Endodermal cell (in vitro differentiated cells): ENCODE measurements at regions not wholly inside any gene's neighbourhood (a gene's known extent, or its start where the extent isn't known, plus 50 kb on each side); places are given as distances from the start of the nearest gene placed in this dataset.
A peak's percentile ranks its signal among the peaks of the same experiment; 100 is the strongest.

Source experiments
- DNase-seq: peaks from one replicate; pipeline ENCODE4 v3.0.0-alpha.2; 2017
- H3K27ac ChIP-seq: 2 replicates; pipeline ENCODE4 v1.5.1; 2013; ENCODE audit warnings: mild to moderate bottlenecking, low read depth, low read length, moderate library complexity
- H3K27me3 ChIP-seq: 2 replicates; pipeline ENCODE4 v1.6.1; 2013; ENCODE audit warnings: mild to moderate bottlenecking, low read length, moderate library complexity; ENCODE audit not compliant: insufficient read depth, control insufficient read depth, poor library complexity, severe bottlenecking
- H3K36me3 ChIP-seq: 2 replicates; pipeline ENCODE4 v1.7.0; 2013; ENCODE audit warnings: mild to moderate bottlenecking, low read length, moderate library complexity; ENCODE audit not compliant: control insufficient read depth, insufficient read depth
- H3K4me1 ChIP-seq: one replicate; pipeline ENCODE4 v1.7.0; 2013; ENCODE audit warnings: low read length; ENCODE audit not compliant: control insufficient read depth, insufficient read depth
- H3K4me3 ChIP-seq: 2 replicates; pipeline ENCODE4 v1.5.1; 2013; ENCODE audit warnings: mild to moderate bottlenecking, low read length, moderate library complexity
- H3K9ac ChIP-seq: 2 replicates; pipeline ENCODE4 v1.6.1; 2013; ENCODE audit warnings: mild to moderate bottlenecking, low read length, moderate library complexity; ENCODE audit not compliant: poor library complexity, severe bottlenecking; ENCODE audit errors: extremely low read depth
- H3K9me3 ChIP-seq: 2 replicates; pipeline ENCODE4 v1.6.1; 2013; ENCODE audit warnings: mild to moderate bottlenecking, low read length, moderate library complexity; ENCODE audit not compliant: control insufficient read depth
- H3K27ac Mint-ChIP-seq: 2 replicates; pipeline ENCODE4 v1.8.0; 2020; ENCODE audit warnings: mixed read lengths
- H3K27me3 Mint-ChIP-seq: 2 replicates; pipeline ENCODE4 v1.8.0; 2021; ENCODE audit warnings: mild to moderate bottlenecking, mixed read lengths; ENCODE audit not compliant: insufficient read depth
- H3K36me3 Mint-ChIP-seq: 2 replicates; pipeline ENCODE4 v1.8.0; 2020; ENCODE audit warnings: low read depth, mixed read lengths
- H3K4me1 Mint-ChIP-seq: 2 replicates; pipeline ENCODE4 v1.8.0; 2020; ENCODE audit warnings: mixed read lengths
- H3K4me3 Mint-ChIP-seq: 2 replicates; pipeline ENCODE4 v1.8.0; 2020; ENCODE audit warnings: mild to moderate bottlenecking, moderate library complexity, mixed read lengths
- H3K9me3 Mint-ChIP-seq: 2 replicates; pipeline ENCODE4 v1.8.0; 2020; ENCODE audit warnings: mild to moderate bottlenecking, mixed read lengths
- WGBS, 2 experiments: methylation state at CpG; one replicate each; pipeline versions ENCODE4 v1.1.5 to v1.1.7; 2013; ENCODE audit warnings: missing lambda C conversion rate in 2 of 2, mixed read lengths in 1 of 2; ENCODE audit not compliant: insufficient coverage in 1 of 2, insufficient read length in 1 of 2; 5-methylcytosine and 5-hydroxymethylcytosine counted together
- TF ChIP-seq, protein P1 (sequence below): fragments of 200-600 bp; sonication (generic); conservative IDR thresholded peaks from 2 replicates; pipeline ENCODE4 v1.5.0; 2021; ENCODE audit warnings: antibody characterized with exemption, mild to moderate bottlenecking

DNA sequence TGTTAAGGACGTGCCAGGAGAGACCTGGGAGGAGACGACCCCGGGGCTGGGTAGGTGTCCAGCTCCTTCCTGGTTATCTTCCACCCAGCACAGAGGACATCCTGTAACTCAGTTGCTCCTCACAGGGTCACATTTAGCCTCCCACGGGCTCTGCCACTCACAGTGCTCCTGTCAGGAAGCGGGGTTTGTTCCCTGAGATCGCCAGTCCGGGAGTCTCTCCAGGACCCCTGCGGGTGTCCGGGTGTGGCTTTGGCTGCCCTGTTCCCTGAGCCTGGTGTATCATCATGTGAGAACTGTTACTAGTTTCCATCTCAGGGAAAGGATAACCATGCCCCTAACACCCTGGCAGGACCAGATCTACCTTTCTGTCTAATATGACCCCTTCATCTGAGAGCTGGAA lies 158.2 kb upstream of the RUNX1 start:
- Mint-ChIP-seq H3K27me3 (no peaks in the 10 kb centered on the region), H3K4me1 (peaks cover 15% of the 10 kb centered on the region), H3K4me3 (no peak overlapping the region), H3K9me3 (no peaks in the 10 kb centered on the region), H3K36me3 (no peaks in the 10 kb centered on the region), H3K27ac (no peak overlapping the region)
- TF ChIP-seq, protein P1, sequence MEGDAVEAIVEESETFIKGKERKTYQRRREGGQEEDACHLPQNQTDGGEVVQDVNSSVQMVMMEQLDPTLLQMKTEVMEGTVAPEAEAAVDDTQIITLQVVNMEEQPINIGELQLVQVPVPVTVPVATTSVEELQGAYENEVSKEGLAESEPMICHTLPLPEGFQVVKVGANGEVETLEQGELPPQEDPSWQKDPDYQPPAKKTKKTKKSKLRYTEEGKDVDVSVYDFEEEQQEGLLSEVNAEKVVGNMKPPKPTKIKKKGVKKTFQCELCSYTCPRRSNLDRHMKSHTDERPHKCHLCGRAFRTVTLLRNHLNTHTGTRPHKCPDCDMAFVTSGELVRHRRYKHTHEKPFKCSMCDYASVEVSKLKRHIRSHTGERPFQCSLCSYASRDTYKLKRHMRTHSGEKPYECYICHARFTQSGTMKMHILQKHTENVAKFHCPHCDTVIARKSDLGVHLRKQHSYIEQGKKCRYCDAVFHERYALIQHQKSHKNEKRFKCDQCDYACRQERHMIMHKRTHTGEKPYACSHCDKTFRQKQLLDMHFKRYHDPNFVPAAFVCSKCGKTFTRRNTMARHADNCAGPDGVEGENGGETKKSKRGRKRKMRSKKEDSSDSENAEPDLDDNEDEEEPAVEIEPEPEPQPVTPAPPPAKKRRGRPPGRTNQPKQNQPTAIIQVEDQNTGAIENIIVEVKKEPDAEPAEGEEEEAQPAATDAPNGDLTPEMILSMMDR = no peak
- Histone ChIP-seq H3K4me3 (no peak overlapping the region), H3K9ac (no peak overlapping the region), H3K27ac (no peak overlapping the region), H3K36me3 (no peaks in the 10 kb centered on the region), H3K9me3 (no peaks in the 10 kb centered on the region), H3K27me3 (no peaks in the 10 kb centered on the region), H3K4me1 (no peaks in the 10 kb centered on the region)
- DNase-seq = no peak
- 92 to 97% methylated on average over 7 to 9 of the region's 9 CpGs for WGBS, 2 experiments

GRCh38 chr21:35206141-35207125 lies 157.3 kb upstream of the RUNX1 start:
- Histone ChIP-seq H3K9ac (no peak overlapping the region), H3K27me3 (no peaks in the 10 kb centered on the region), H3K9me3 (no peaks in the 10 kb centered on the region), H3K27ac (no peak overlapping the region), H3K4me1 (no peaks in the 10 kb centered on the region), H3K36me3 (no peaks in the 10 kb centered on the region), H3K4me3 (no peak overlapping the region)
- H3K27ac Mint-ChIP-seq = no peak overlapping the region
- TF ChIP-seq, protein P1 = no peak
- DNase-seq = peak; percentile 69
- no peaks in the 10 kb centered on the region for H3K9me3 Mint-ChIP-seq
- 83 to 91% methylated on average over 5 to 11 of the region's 11 CpGs for WGBS, 2 experiments
- no peaks in the 10 kb centered on the region for H3K36me3 Mint-ChIP-seq
- H3K4me1 Mint-ChIP-seq = peaks cover 15% of the 10 kb centered on the region
- no peak overlapping the region for H3K4me3 Mint-ChIP-seq
- H3K27me3 Mint-ChIP-seq = no peaks in the 10 kb centered on the region

DNA sequence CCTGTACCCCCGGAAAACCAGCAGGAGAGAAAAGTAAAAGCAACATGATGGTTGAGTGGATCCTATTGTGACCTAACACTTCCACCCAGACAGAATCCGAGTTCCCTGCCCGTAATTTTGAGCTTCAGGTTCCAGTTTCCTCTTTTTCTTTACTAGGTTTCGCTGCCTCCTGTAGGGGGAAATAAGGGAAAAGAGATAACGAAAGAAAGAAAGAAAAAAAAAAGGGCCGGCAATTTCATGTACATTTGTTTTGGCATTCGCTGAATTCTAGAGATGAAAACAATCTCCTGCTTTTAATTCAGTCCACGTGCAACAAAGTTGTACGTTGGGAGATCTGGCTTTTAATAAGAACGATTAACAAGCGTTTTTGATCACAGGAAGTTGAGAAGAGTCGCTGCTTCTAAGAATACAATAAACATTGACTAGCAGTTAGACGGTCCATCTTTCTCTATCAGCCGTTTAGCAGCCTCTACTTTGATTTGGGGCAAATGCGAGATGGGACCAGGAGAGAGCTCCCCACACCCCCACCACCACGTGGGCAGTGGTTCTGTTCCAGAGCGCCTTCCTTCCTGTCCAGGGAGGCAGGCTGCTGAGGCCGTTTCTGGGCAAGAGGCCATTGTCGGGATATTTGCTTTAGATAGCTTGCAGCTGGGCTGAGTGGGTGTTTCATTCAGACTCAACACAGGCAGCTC lies 155.9 kb upstream of the RUNX1 start:
- Mint-ChIP-seq H3K9me3 (no peaks in the 10 kb centered on the region), H3K4me1 (peaks cover 15% of the 10 kb centered on the region), H3K27ac (no peak overlapping the region), H3K4me3 (no peak overlapping the region), H3K36me3 (no peaks in the 10 kb centered on the region), H3K27me3 (no peaks in the 10 kb centered on the region)
- WGBS, 2 experiments = 82 to 90% methylated on average over 13 to 19 of the region's 19 CpGs
- DNase-seq = peak; percentile 54
- TF ChIP-seq, protein P1 = peak; percentile 41
- H3K9ac ChIP-seq = no peak overlapping the region
- no peak overlapping the region for H3K27ac ChIP-seq
- H3K4me3 ChIP-seq = no peak overlapping the region
- H3K4me1 ChIP-seq = no peaks in the 10 kb centered on the region
- H3K36me3 ChIP-seq = no peaks in the 10 kb centered on the region
- no peaks in the 10 kb centered on the region for H3K9me3 ChIP-seq
- no peaks in the 10 kb centered on the region for H3K27me3 ChIP-seq
